ENCODE measurements at regions not wholly inside any gene's neighbourhood (a gene's known extent, or its start where the extent isn't known, plus 50 kb on each side); places are given as distances from the start of the nearest gene placed in this dataset.

DNA sequence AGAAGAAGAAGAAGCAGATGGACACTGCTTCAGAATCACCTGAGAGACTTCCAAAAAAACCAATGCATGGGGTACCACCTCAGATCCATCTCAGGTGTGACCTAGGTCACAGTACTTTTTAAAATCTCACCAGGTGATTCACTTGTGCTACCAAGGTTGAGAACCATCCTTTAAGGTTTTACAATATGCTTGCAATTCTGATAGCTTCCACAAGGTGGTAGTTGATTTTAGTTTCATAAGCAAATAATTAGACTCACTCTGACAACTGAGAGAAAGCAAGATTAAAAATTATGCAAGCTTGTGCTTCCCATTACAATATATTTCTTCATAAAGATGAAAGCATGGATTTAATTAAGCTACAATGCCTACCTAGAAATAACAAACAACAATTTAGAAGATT, 355.1 kb downstream of the EN1 start:
- Histone ChIP-seq H3K4me1 (replicated peaks in 1 of 2) (no peaks in the 10 kb centered on the region), H3K9me3 (replicated peaks in 1 of 3) (no peaks in the 10 kb centered on the region), H3K4me3 (no peak overlapping the region), H3K36me3 (replicated peaks in 1 of 2) (no peaks in the 10 kb centered on the region), H3K27me3 (no peaks in the 10 kb centered on the region), H3K27ac (no peak overlapping the region)
- DNase-seq: no peak
- no peak for TF ChIP-seq POLR2A (IDR thresholded peaks at IDR 0.05)
- TF ChIP-seq, protein P1, sequence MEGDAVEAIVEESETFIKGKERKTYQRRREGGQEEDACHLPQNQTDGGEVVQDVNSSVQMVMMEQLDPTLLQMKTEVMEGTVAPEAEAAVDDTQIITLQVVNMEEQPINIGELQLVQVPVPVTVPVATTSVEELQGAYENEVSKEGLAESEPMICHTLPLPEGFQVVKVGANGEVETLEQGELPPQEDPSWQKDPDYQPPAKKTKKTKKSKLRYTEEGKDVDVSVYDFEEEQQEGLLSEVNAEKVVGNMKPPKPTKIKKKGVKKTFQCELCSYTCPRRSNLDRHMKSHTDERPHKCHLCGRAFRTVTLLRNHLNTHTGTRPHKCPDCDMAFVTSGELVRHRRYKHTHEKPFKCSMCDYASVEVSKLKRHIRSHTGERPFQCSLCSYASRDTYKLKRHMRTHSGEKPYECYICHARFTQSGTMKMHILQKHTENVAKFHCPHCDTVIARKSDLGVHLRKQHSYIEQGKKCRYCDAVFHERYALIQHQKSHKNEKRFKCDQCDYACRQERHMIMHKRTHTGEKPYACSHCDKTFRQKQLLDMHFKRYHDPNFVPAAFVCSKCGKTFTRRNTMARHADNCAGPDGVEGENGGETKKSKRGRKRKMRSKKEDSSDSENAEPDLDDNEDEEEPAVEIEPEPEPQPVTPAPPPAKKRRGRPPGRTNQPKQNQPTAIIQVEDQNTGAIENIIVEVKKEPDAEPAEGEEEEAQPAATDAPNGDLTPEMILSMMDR (IDR thresholded peaks at IDR 0.05): peak in 2 of 6 experiments; percentile 12 to 17
- intact Hi-C loops (cut with DNase I): no loop called here

DNA sequence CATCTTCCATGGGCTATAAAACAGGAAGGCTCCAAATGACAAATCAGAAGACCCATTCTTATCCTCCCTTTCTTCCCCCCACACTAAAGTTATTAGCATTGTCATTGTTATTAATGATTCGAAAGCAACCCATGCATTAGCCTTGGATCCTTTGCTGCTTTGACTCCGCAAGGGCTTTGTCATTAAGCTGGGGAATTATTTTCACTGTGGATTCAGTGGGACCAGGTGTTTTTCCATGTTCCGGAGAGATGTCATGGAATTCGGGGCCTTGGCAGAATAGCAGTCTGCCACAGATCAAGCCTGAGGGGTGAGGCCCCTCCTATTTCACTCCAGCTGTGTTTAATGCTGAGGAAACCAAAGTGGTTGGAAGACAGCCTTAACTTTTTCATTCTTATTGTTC, 357.1 kb downstream of the EN1 start:
- no peak overlapping the region for H3K4me3 ChIP-seq
- TF ChIP-seq POLR2A (IDR thresholded peaks at IDR 0.05): no peak
- TF ChIP-seq, protein P1 (IDR thresholded peaks at IDR 0.05): no peak
- no peaks in the 10 kb centered on the region for H3K27me3 ChIP-seq
- H3K27ac ChIP-seq: no peak overlapping the region
- no peaks in the 10 kb centered on the region for H3K36me3 ChIP-seq (replicated peaks in 1 of 2)
- no peak for DNase-seq
- no peaks in the 10 kb centered on the region for H3K4me1 ChIP-seq (replicated peaks in 1 of 2)
- no peaks in the 10 kb centered on the region for H3K9me3 ChIP-seq (replicated peaks in 1 of 3)
- intact Hi-C loops (cut with DNase I): no loop called here
- WGBS, 4 donors: 39 to 47% (median 44%) methylated on average over 4 of the region's 4 CpGs

DNA sequence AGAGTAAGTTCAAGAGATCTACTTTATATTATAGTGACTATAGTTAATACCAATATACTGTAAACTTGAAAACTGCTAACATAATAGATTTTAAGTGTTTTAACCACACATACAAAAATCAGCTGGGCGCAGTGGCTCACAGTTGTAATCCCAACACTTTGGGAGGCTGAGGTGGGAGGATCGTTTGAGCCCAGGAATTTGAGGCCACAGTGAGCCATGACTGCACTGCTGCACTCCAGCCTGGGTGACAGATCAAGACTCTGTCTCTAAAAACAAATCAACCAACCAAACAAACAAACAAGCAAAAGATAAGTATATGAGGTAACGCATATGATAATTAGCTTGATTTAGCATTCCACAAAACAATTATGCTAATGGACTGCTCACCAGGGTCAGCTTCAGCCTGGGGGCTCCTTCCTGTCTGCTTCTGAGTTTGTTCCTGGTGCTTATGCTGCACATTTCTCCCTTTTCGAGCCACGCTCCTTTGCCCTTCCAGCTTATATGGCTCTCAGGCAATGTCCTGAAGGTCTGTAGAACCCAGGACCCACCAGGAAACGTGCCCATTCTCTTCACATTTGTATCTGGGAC, 357.6 kb downstream of the EN1 start:
- no peaks in the 10 kb centered on the region for H3K4me1 ChIP-seq (replicated peaks in 1 of 2)
- H3K4me3 ChIP-seq: no peak overlapping the region
- H3K36me3 ChIP-seq (replicated peaks in 1 of 2): no peaks in the 10 kb centered on the region
- TF ChIP-seq POLR2A (IDR thresholded peaks at IDR 0.05): no peak
- TF ChIP-seq, protein P1 (IDR thresholded peaks at IDR 0.05): no peak
- intact Hi-C loops (cut with DNase I): no loop called here
- H3K9me3 ChIP-seq (replicated peaks in 1 of 3): no peaks in the 10 kb centered on the region
- no peak overlapping the region for H3K27ac ChIP-seq
- no peak for DNase-seq
- no peaks in the 10 kb centered on the region for H3K27me3 ChIP-seq
- 50 to 72% (median 62%) methylated on average over 6 of the region's 6 CpGs for WGBS, 4 donors

DNA sequence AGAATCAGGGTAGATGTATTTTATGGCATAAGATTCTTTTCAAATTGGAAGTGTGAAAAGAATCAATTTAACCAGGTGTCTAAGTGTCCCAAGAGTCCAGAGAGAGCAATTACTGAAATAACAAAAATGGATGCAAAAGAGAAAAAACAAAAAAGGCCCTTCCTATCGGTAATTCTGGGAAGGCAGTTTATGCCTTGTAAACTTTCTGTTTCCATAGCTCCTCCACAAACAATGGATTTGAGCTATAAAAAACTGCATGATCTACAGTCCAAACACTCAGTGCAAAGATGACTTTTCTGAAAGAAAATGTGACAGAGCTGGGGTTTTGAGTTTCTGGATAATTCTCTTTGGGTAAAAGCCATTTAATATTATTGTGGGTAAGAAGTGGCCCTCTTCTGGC, 366.1 kb downstream of the EN1 start:
- no peak overlapping the region for H3K4me3 ChIP-seq
- intact Hi-C loops (cut with DNase I): no loop called here
- no peaks in the 10 kb centered on the region for H3K27me3 ChIP-seq
- H3K36me3 ChIP-seq (replicated peaks in 1 of 2): no peaks in the 10 kb centered on the region
- H3K9me3 ChIP-seq (replicated peaks in 1 of 3): no peaks in the 10 kb centered on the region
- no peak for TF ChIP-seq POLR2A (IDR thresholded peaks at IDR 0.05)
- TF ChIP-seq, protein P1 (IDR thresholded peaks at IDR 0.05): no peak
- no peak overlapping the region for H3K27ac ChIP-seq
- no peak for DNase-seq
- WGBS, 4 donors: 69 to 82% (median 77%) methylated on average over 1 of the region's 1 CpG
- no peaks in the 10 kb centered on the region for H3K4me1 ChIP-seq (replicated peaks in 1 of 2)

Data from adrenal gland (tissue), 9 donors.